ENCODE measurements at regions not wholly inside any gene's neighbourhood (a gene's known extent, or its start where the extent isn't known, plus 50 kb on each side); places are given as distances from the start of the nearest gene placed in this dataset.
"Not testable (repeated sequence)": the region's sequence is repeated elsewhere in the genome, so short reads cannot be mapped to it uniquely, and the experiment has no call there.

GRCh38 chr6:132190097-132190814 lies 211.0 kb downstream of the MOXD1 start:
- 42 to 52% methylated on average over 4 of the region's 4 CpGs for WGBS, 2 donors
- DNase-seq (ENCODE audit: low spot score in 2 of 2) = no peak
- TF ChIP-seq CTCF (IDR thresholded peaks at IDR 0.05) (no peak), POLR2A (IDR thresholded peaks at IDR 0.05) (no peak)
- no peak overlapping the region for H3K4me3 ChIP-seq (ENCODE audit: low read depth, poor library complexity, severe bottlenecking)
- intact Hi-C loops (cut with DNase I; ENCODE audit: low total_unique reads) = no loop called here

- TF ChIP-seq CTCF (IDR thresholded peaks at IDR 0.05) (no peak), POLR2A (IDR thresholded peaks at IDR 0.05) (no peak)
- H3K4me3 ChIP-seq (ENCODE audit: low read depth, poor library complexity, severe bottlenecking) = no peak overlapping the region
- DNase-seq (ENCODE audit: low spot score in 2 of 2) = no peak
- WGBS, 2 donors = 40 to 44% methylated on average over 1 of the region's 1 CpG
- intact Hi-C loops (cut with DNase I; ENCODE audit: low total_unique reads) = no loop called here
Observed at GRCh38 chr6:132188556-132189264, 212.6 kb downstream of the MOXD1 start.

GRCh38 chr6:132187816-132188215 lies 213.5 kb downstream of the MOXD1 start:
- intact Hi-C loops (cut with DNase I; ENCODE audit: low total_unique reads) = no loop called here
- TF ChIP-seq POLR2A (IDR thresholded peaks at IDR 0.05) = no peak
- TF ChIP-seq CTCF (IDR thresholded peaks at IDR 0.05) = no peak
- WGBS, 2 donors = 85 to 90% methylated on average over 1 of the region's 1 CpG
- no peak overlapping the region for H3K4me3 ChIP-seq (ENCODE audit: low read depth, poor library complexity, severe bottlenecking)
- DNase-seq (ENCODE audit: low spot score in 2 of 2) = no peak

- H3K4me3 ChIP-seq (ENCODE audit: low read depth, poor library complexity, severe bottlenecking); intact Hi-C loops (cut with DNase I; ENCODE audit: low total_unique reads); DNase-seq (ENCODE audit: low spot score in 2 of 2): not testable (repeated sequence)
- WGBS, 2 donors = 25 to 28% methylated on average over 1 of the region's 1 CpG
Observed at GRCh38 chr6:132184966-132185365, 216.3 kb downstream of the MOXD1 start.

GRCh38 chr6:132179955-132180354 lies 221.3 kb downstream of the MOXD1 start:
- intact Hi-C loops (cut with DNase I; ENCODE audit: low total_unique reads) = no loop called here
- 57 to 68% methylated on average over 3 of the region's 3 CpGs for WGBS, 2 donors

More at GRCh38 chr6:132179955-132180354, 221.3 kb downstream of the MOXD1 start:
- DNase-seq (ENCODE audit: low spot score in 2 of 2) = no peak
- no peak for TF ChIP-seq CTCF (IDR thresholded peaks at IDR 0.05)
- no peak for TF ChIP-seq POLR2A (IDR thresholded peaks at IDR 0.05)
- no peak overlapping the region for H3K4me3 ChIP-seq (ENCODE audit: low read depth, poor library complexity, severe bottlenecking)

Measured in lower leg skin (tissue), 4 donors.